ENCODE measurements at regions not wholly inside any gene's neighbourhood (a gene's known extent, or its start where the extent isn't known, plus 50 kb on each side); places are given as distances from the start of the nearest gene placed in this dataset.

GRCh38 chr11:22555881-22556280 lies 69.7 kb downstream of the FANCF start:
- Mint-ChIP-seq H3K4me1 (ENCODE audit: low read depth, unreplicated experiment) (no peaks in the 10 kb centered on the region), H3K27ac (ENCODE audit: unreplicated experiment) (no peak overlapping the region), H3K27me3 (ENCODE audit: insufficient read depth, unreplicated experiment) (peaks cover 7% of the 10 kb centered on the region), H3K9me3 (ENCODE audit: unreplicated experiment) (no peaks in the 10 kb centered on the region), H3K36me3 (ENCODE audit: insufficient read depth, unreplicated experiment) (no peaks in the 10 kb centered on the region), H3K4me3 (ENCODE audit: unreplicated experiment) (no peak overlapping the region)
- no TSS peak for BruUV-seq (replicated peaks)
- H3K4me1 ChIP-seq: no peaks in the 10 kb centered on the region
- H3K27me3 ChIP-seq (replicated peaks; ENCODE audit: control insufficient read depth, insufficient read depth, low read length): no peaks in the 10 kb centered on the region
- H3K36me3 ChIP-seq (ENCODE audit: control insufficient read depth, insufficient read depth, low read length): no peaks in the 10 kb centered on the region
- no peak overlapping the region for H3K4me3 ChIP-seq (ENCODE audit: low read depth, low read length)
- ChIA-PET POLR2A (no interaction called here), CTCF (no interaction called here)
- H3K9me3 ChIP-seq: no peaks in the 10 kb centered on the region
- no peak for DNase-seq
- TF ChIP-seq, protein P1, sequence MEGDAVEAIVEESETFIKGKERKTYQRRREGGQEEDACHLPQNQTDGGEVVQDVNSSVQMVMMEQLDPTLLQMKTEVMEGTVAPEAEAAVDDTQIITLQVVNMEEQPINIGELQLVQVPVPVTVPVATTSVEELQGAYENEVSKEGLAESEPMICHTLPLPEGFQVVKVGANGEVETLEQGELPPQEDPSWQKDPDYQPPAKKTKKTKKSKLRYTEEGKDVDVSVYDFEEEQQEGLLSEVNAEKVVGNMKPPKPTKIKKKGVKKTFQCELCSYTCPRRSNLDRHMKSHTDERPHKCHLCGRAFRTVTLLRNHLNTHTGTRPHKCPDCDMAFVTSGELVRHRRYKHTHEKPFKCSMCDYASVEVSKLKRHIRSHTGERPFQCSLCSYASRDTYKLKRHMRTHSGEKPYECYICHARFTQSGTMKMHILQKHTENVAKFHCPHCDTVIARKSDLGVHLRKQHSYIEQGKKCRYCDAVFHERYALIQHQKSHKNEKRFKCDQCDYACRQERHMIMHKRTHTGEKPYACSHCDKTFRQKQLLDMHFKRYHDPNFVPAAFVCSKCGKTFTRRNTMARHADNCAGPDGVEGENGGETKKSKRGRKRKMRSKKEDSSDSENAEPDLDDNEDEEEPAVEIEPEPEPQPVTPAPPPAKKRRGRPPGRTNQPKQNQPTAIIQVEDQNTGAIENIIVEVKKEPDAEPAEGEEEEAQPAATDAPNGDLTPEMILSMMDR (IDR thresholded peaks at IDR 0.05; ENCODE audit: insufficient read depth in 1 of 2, low read depth in 1 of 2, low read length in 1 of 2, severe bottlenecking in 1 of 2, unreplicated experiment in 1 of 2): no peak
- intact Hi-C loops (cut with micrococcal nuclease; ENCODE audit: unreplicated experiment): no loop called here

- Mint-ChIP-seq H3K27ac (ENCODE audit: unreplicated experiment) (no peak overlapping the region), H3K4me1 (ENCODE audit: low read depth, unreplicated experiment) (no peaks in the 10 kb centered on the region), H3K4me3 (ENCODE audit: unreplicated experiment) (no peak overlapping the region), H3K9me3 (ENCODE audit: unreplicated experiment) (no peaks in the 10 kb centered on the region), H3K27me3 (ENCODE audit: insufficient read depth, unreplicated experiment) (peaks cover 13% of the 10 kb centered on the region), H3K36me3 (ENCODE audit: insufficient read depth, unreplicated experiment) (no peaks in the 10 kb centered on the region)
- Histone ChIP-seq H3K9me3 (no peaks in the 10 kb centered on the region), H3K4me3 (ENCODE audit: low read depth, low read length) (no peak overlapping the region), H3K36me3 (ENCODE audit: control insufficient read depth, insufficient read depth, low read length) (no peaks in the 10 kb centered on the region), H3K4me1 (no peaks in the 10 kb centered on the region), H3K27me3 (replicated peaks; ENCODE audit: control insufficient read depth, insufficient read depth, low read length) (no peaks in the 10 kb centered on the region)
- no peak for DNase-seq
- intact Hi-C loops (cut with micrococcal nuclease; ENCODE audit: unreplicated experiment): no loop called here
- no TSS peak for BruUV-seq (replicated peaks)
- ChIA-PET CTCF (no interaction called here), POLR2A (no interaction called here)
- TF ChIP-seq, protein P1 (IDR thresholded peaks at IDR 0.05; ENCODE audit: insufficient read depth in 1 of 2, low read depth in 1 of 2, low read length in 1 of 2, severe bottlenecking in 1 of 2, unreplicated experiment in 1 of 2): no peak
These were observed 71.4 kb downstream of the FANCF start for GRCh38 chr11:22554221-22554620.

DNA sequence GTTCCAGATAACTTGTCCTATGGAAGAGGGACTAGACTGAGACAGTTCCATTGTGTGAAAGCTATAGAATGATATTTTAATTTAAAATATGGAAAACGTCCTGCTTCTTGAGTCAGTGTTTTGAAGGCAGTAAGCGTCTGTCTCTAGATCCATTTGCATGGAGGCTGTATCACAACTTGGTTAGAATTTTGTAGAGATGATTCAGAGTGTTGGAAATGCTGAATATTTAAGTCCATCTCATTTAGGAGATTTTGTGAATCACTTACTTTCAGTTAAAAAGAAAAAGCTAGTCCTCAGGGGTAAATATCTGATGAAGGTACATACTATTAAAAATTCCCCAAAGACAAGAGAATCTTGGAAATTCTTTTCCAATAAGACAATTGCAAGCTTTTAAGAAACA lies 72.7 kb downstream of the FANCF start:
- H3K9me3 Mint-ChIP-seq (ENCODE audit: unreplicated experiment): no peaks in the 10 kb centered on the region
- peaks cover 15% of the 10 kb centered on the region for H3K27me3 Mint-ChIP-seq (ENCODE audit: insufficient read depth, unreplicated experiment)
- no peaks in the 10 kb centered on the region for H3K4me1 Mint-ChIP-seq (ENCODE audit: low read depth, unreplicated experiment)
- DNase-seq: no peak
- Histone ChIP-seq H3K27me3 (replicated peaks; ENCODE audit: control insufficient read depth, insufficient read depth, low read length) (no peaks in the 10 kb centered on the region), H3K9me3 (no peaks in the 10 kb centered on the region), H3K4me1 (no peaks in the 10 kb centered on the region), H3K36me3 (ENCODE audit: control insufficient read depth, insufficient read depth, low read length) (no peaks in the 10 kb centered on the region), H3K4me3 (ENCODE audit: low read depth, low read length) (no peak overlapping the region)
- TF ChIP-seq, protein P1 (IDR thresholded peaks at IDR 0.05; ENCODE audit: insufficient read depth in 1 of 2, low read depth in 1 of 2, low read length in 1 of 2, severe bottlenecking in 1 of 2, unreplicated experiment in 1 of 2): no peak
- no peak overlapping the region for H3K27ac Mint-ChIP-seq (ENCODE audit: unreplicated experiment)
- no TSS peak for BruUV-seq (replicated peaks)
- POLR2A ChIA-PET: no interaction called here
- intact Hi-C loops (cut with micrococcal nuclease; ENCODE audit: unreplicated experiment): no loop called here
- CTCF ChIA-PET: no interaction called here
- no peak overlapping the region for H3K4me3 Mint-ChIP-seq (ENCODE audit: unreplicated experiment)
- no peaks in the 10 kb centered on the region for H3K36me3 Mint-ChIP-seq (ENCODE audit: insufficient read depth, unreplicated experiment)

Data from Caco-2 (cell line).